HL-60 (cell line): ENCODE measurements at regions not wholly inside any gene's neighbourhood (a gene's known extent, or its start where the extent isn't known, plus 50 kb on each side); places are given as distances from the start of the nearest gene placed in this dataset.

Experiments used
- DNase-seq, 2 experiments: peaks; one replicate each; pipeline ENCODE4 v3.0.0-alpha.2; 2010 to 2020; ENCODE audit warnings: low read depth in 1 of 2, low spot score in 1 of 2
- H3K27ac ChIP-seq: fragments of 250-450 bp; sonication (Bioruptor Pico); replicated peaks from 2 replicates; pipeline ENCODE4 v1.5.1; 2020; ENCODE audit warnings: mild to moderate bottlenecking, moderate library complexity
- H3K27me3 ChIP-seq: fragments of 250-450 bp; sonication (Bioruptor Pico); 2 replicates; pipeline ENCODE4 v1.5.1; 2021; ENCODE audit warnings: mild to moderate bottlenecking, moderate library complexity; ENCODE audit not compliant: insufficient read depth, poor library complexity, severe bottlenecking
- H3K4me3 ChIP-seq: replicated peaks from 2 replicates; pipeline ENCODE4 v1.5.1; 2011; ENCODE audit warnings: mild to moderate bottlenecking, control low read depth, low read length; ENCODE audit not compliant: insufficient read depth
- CTCF ChIP-seq: IDR thresholded peaks from one replicate; pipeline ENCODE4 v1.5.1; 2011; ENCODE audit warnings: low read length, control low read depth, inconsistent platforms; ENCODE audit not compliant: insufficient read depth
- GABPA ChIP-seq: IDR thresholded peaks from 2 replicates; pipeline ENCODE4 v1.6.1; 2012; ENCODE audit warnings: low read depth
- POLR2AphosphoS5 ChIP-seq: IDR thresholded peaks from 2 replicates; pipeline ENCODE4 v1.6.1; 2012; ENCODE audit warnings: low read depth
- SPI1 ChIP-seq: IDR thresholded peaks from 2 replicates; pipeline ENCODE4 v1.6.1; 2012; ENCODE audit warnings: low read depth, mild to moderate bottlenecking, borderline replicate concordance
- TF ChIP-seq, protein P1 (sequence below): IDR thresholded peaks from 2 replicates; pipeline ENCODE4 v1.6.1; 2012; ENCODE audit warnings: low read depth; ENCODE audit not compliant: insufficient replicate concordance

GRCh38 chr1:208516780-208517179 is 272.6 kb upstream of the PLXNA2 start:
- Histone ChIP-seq H3K27me3 (no peaks in the 10 kb centered on the region), H3K4me3 (no peak overlapping the region), H3K27ac (no peak overlapping the region)
- no peak for TF ChIP-seq SPI1
- no peak for TF ChIP-seq GABPA
- no peak for TF ChIP-seq CTCF
- TF ChIP-seq, protein P1, sequence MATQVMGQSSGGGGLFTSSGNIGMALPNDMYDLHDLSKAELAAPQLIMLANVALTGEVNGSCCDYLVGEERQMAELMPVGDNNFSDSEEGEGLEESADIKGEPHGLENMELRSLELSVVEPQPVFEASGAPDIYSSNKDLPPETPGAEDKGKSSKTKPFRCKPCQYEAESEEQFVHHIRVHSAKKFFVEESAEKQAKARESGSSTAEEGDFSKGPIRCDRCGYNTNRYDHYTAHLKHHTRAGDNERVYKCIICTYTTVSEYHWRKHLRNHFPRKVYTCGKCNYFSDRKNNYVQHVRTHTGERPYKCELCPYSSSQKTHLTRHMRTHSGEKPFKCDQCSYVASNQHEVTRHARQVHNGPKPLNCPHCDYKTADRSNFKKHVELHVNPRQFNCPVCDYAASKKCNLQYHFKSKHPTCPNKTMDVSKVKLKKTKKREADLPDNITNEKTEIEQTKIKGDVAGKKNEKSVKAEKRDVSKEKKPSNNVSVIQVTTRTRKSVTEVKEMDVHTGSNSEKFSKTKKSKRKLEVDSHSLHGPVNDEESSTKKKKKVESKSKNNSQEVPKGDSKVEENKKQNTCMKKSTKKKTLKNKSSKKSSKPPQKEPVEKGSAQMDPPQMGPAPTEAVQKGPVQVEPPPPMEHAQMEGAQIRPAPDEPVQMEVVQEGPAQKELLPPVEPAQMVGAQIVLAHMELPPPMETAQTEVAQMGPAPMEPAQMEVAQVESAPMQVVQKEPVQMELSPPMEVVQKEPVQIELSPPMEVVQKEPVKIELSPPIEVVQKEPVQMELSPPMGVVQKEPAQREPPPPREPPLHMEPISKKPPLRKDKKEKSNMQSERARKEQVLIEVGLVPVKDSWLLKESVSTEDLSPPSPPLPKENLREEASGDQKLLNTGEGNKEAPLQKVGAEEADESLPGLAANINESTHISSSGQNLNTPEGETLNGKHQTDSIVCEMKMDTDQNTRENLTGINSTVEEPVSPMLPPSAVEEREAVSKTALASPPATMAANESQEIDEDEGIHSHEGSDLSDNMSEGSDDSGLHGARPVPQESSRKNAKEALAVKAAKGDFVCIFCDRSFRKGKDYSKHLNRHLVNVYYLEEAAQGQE: no peak
- no peak for TF ChIP-seq POLR2AphosphoS5
- DNase-seq: no peak

GRCh38 chr1:208520438-208521099 is 276.4 kb upstream of the PLXNA2 start:
- Histone ChIP-seq H3K27ac (no peak overlapping the region), H3K27me3 (no peaks in the 10 kb centered on the region), H3K4me3 (no peak overlapping the region)
- TF ChIP-seq GABPA (no peak), POLR2AphosphoS5 (no peak), CTCF (no peak), SPI1 (no peak)
- TF ChIP-seq, protein P1: no peak
- no peak for DNase-seq

- DNase-seq: no peak
- H3K27me3 ChIP-seq: no peaks in the 10 kb centered on the region
- no peak overlapping the region for H3K27ac ChIP-seq
- no peak overlapping the region for H3K4me3 ChIP-seq
- TF ChIP-seq SPI1 (no peak), GABPA (no peak), POLR2AphosphoS5 (no peak), CTCF (no peak)
- TF ChIP-seq, protein P1: no peak
Measured at GRCh38 chr1:208521534-208521933, 277.4 kb upstream of the PLXNA2 start.
